ACC112 (cell line): ENCODE measurements at regions not wholly inside any gene's neighbourhood (a gene's known extent, or its start where the extent isn't known, plus 50 kb on each side); places are given as distances from the start of the nearest gene placed in this dataset.
"Not testable (repeated sequence)": the region's sequence is repeated elsewhere in the genome, so short reads cannot be mapped to it uniquely, and the experiment has no call there.

ENCODE experiments used
- H2AFZ ChIP-seq: fragments of 200-600 bp; sonication (generic); one replicate; pipeline ENCODE4 v1.6.0; 2017; ENCODE audit warnings: antibody characterized with exemption, low read length; ENCODE audit not compliant: unreplicated experiment
- H3K27ac ChIP-seq: fragments of 200-600 bp; sonication (generic); 2 replicates; pipeline ENCODE4 v1.5.1; 2014; ENCODE audit warnings: low read depth, mild to moderate bottlenecking, antibody characterized with exemption, low read length, moderate library complexity
- H3K27me3 ChIP-seq: fragments of 200-600 bp; sonication (generic); 2 replicates; pipeline ENCODE4 v1.6.1; 2014; ENCODE audit warnings: mild to moderate bottlenecking, antibody characterized with exemption, low read length, moderate library complexity, mixed read lengths; ENCODE audit not compliant: insufficient read depth
- H3K36me3 ChIP-seq: fragments of 200-600 bp; sonication (generic); 2 replicates; pipeline ENCODE4 v1.6.1; 2016; ENCODE audit warnings: mild to moderate bottlenecking, antibody characterized with exemption, low read length, moderate library complexity, mixed read lengths; ENCODE audit not compliant: insufficient read depth
- H3K4me1 ChIP-seq: fragments of 200-600 bp; sonication (generic); one replicate; pipeline ENCODE4 v1.6.1; 2016; ENCODE audit warnings: low read length, mixed read lengths; ENCODE audit not compliant: insufficient read depth, unreplicated experiment, control insufficient read depth
- H3K4me3 ChIP-seq: fragments of 200-600 bp; sonication (generic); 2 replicates; pipeline ENCODE4 v1.5.1; 2014; ENCODE audit warnings: mild to moderate bottlenecking, low read depth, low read length
- H3K79me2 ChIP-seq: fragments of 200-600 bp; sonication (generic); one replicate; pipeline ENCODE4 v1.6.0; 2016; ENCODE audit warnings: low read length; ENCODE audit not compliant: control insufficient read depth, unreplicated experiment, insufficient read depth

- Histone ChIP-seq H3K27ac (no peak overlapping the region), H2AFZ (no peak overlapping the region), H3K79me2 (no peaks in the 10 kb centered on the region), H3K27me3 (no peaks in the 10 kb centered on the region), H3K4me1 (no peaks in the 10 kb centered on the region), H3K36me3 (no peaks in the 10 kb centered on the region), H3K4me3 (no peak overlapping the region)
Observed at GRCh38 chr11:23455321-23455891, 595.1 kb upstream of the CCDC179 start.

DNA sequence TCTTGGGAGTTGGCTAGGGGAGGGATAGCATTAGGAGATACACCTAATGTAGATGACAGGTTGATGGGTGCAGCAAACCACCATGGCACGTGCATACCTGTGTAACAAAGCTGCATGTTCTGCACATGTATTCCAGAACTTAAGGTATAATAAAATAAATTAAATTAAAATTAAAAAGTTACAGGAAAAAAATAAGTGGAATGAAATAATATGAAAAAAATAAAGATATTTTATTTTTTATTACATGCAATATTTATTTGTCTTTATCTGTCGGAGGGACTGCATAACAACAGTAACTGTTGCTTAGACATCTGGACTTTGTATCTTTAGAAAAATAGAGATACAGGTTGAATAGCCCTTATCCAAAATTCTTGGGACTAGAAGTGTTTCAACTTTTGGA lies 597.4 kb upstream of the CCDC179 start:
- Histone ChIP-seq H3K4me3 (no peak overlapping the region), H3K27ac (no peak overlapping the region), H3K36me3 (no peaks in the 10 kb centered on the region), H3K27me3 (no peaks in the 10 kb centered on the region), H3K79me2 (no peaks in the 10 kb centered on the region), H2AFZ (no peak overlapping the region), H3K4me1 (no peaks in the 10 kb centered on the region)

- Histone ChIP-seq H2AFZ (no peak overlapping the region), H3K4me1 (no peaks in the 10 kb centered on the region), H3K36me3 (no peaks in the 10 kb centered on the region), H3K79me2 (no peaks in the 10 kb centered on the region), H3K4me3 (no peak overlapping the region), H3K27ac (no peak overlapping the region), H3K27me3 (no peaks in the 10 kb centered on the region)
Observed at GRCh38 chr11:23471878-23472277, 611.6 kb upstream of the CCDC179 start.

DNA sequence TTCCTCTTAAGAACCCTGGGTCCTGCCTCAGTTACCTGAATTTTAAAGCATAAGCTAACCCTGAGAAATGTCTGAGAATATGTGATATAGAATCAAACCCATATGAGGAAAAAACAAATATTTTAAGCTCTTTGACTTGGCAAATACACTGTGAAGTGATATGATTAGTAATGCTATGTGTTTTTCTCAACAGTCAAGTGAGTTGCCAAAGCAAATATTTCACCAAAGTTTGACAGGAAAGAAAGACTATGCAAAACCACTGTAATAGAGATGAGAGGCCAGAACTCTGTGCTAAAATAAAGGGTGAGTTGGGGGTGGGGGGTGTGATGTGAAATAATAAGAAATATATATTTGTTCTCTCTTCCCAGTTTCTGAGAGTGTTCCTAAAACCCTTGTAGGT lies 613.5 kb upstream of the CCDC179 start:
- no peaks in the 10 kb centered on the region for H3K36me3 ChIP-seq
- H2AFZ ChIP-seq = no peak overlapping the region
- no peak overlapping the region for H3K27ac ChIP-seq
- H3K27me3 ChIP-seq = 0 out of 2 replicates have a peak, but pooled peaks cover 2% of the 10 kb centered on the region
- no peaks in the 10 kb centered on the region for H3K79me2 ChIP-seq
- no peaks in the 10 kb centered on the region for H3K4me1 ChIP-seq
- no peak overlapping the region for H3K4me3 ChIP-seq

- Histone ChIP-seq H3K4me1 (no peaks in the 10 kb centered on the region), H3K4me3 (no peak overlapping the region), H3K36me3 (no peaks in the 10 kb centered on the region), H3K27me3 (peaks cover 15% of the 10 kb centered on the region), H3K79me2 (no peaks in the 10 kb centered on the region), H3K27ac (no peak overlapping the region), H2AFZ (no peak overlapping the region)
Observed at GRCh38 chr11:23480736-23481135, 620.5 kb upstream of the CCDC179 start.

GRCh38 chr11:23484146-23484545 lies 623.9 kb upstream of the CCDC179 start:
- H3K79me2 ChIP-seq, H3K4me3 ChIP-seq, H3K27ac ChIP-seq, H2AFZ ChIP-seq, H3K36me3 ChIP-seq, H3K4me1 ChIP-seq: not testable (repeated sequence)
- H3K27me3 ChIP-seq = peaks cover 13% of the 10 kb centered on the region

DNA sequence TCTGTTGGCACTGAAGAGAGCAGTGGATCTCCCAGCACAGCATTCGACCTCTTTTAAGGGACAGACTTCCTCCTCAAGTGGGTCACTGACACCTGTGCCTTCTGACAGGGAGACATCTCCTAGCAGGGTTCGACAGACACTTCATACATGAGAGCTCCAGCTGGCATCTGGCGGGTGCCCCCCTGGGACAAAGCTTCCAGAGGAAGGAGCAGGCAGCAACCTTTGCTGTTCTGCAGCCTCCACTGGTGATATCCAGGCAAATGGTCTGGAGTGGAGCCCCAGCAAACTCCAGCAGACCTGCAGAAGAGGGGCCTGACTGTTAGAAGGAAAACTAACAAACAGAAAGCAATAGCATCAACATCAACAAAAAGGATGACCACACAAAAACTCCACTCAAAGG lies 624.3 kb upstream of the CCDC179 start:
- H2AFZ ChIP-seq, H3K4me3 ChIP-seq, H3K36me3 ChIP-seq, H3K4me1 ChIP-seq, H3K79me2 ChIP-seq, H3K27ac ChIP-seq: not testable (repeated sequence)
- H3K27me3 ChIP-seq = peaks cover 11% of the 10 kb centered on the region

GRCh38 chr11:23490557-23491235 lies 630.4 kb upstream of the CCDC179 start:
- Histone ChIP-seq H3K4me1 (no peaks in the 10 kb centered on the region), H3K27me3 (no peaks in the 10 kb centered on the region), H3K27ac (no peak overlapping the region), H2AFZ (no peak overlapping the region), H3K4me3 (no peak overlapping the region), H3K36me3 (no peaks in the 10 kb centered on the region), H3K79me2 (no peaks in the 10 kb centered on the region)

GRCh38 chr11:23494981-23495380 lies 634.7 kb upstream of the CCDC179 start:
- Histone ChIP-seq H3K4me1 (no peaks in the 10 kb centered on the region), H3K36me3 (no peaks in the 10 kb centered on the region), H2AFZ (no peak overlapping the region), H3K27me3 (no peaks in the 10 kb centered on the region), H3K79me2 (no peaks in the 10 kb centered on the region), H3K4me3 (no peak overlapping the region), H3K27ac (no peak overlapping the region)

- Histone ChIP-seq H2AFZ (no peak overlapping the region), H3K36me3 (no peaks in the 10 kb centered on the region), H3K27ac (no peak overlapping the region), H3K4me1 (no peaks in the 10 kb centered on the region), H3K4me3 (no peak overlapping the region), H3K79me2 (no peaks in the 10 kb centered on the region), H3K27me3 (no peaks in the 10 kb centered on the region)
Observed at GRCh38 chr11:23496340-23496739, 636.1 kb upstream of the CCDC179 start.

DNA sequence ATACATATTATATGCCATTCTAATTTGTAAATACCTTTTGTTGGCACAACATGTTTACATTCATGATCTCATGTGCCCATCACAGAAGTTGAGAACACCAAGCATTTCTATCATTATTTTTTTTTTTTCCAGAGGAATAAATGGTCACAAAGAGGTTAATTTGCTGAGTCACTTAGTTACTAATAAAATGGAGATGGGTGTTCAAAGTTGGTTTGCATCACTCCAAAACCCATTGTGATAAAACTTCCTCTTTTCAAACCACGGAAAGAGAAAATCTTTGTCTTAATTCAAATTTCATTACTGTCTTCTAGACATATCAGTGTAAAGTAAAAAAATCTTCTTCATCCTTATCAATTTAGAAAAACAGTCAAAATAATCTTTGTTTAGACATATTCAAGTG lies 636.8 kb upstream of the CCDC179 start:
- Histone ChIP-seq H3K4me1 (no peaks in the 10 kb centered on the region), H3K27ac (no peak overlapping the region), H3K27me3 (no peaks in the 10 kb centered on the region), H2AFZ (peak overlapping the region; percentile 17), H3K36me3 (no peaks in the 10 kb centered on the region), H3K79me2 (no peaks in the 10 kb centered on the region), H3K4me3 (no peak overlapping the region)
